Fibroblast of lung (primary cell): ENCODE measurements at regions not wholly inside any gene's neighbourhood (a gene's known extent, or its start where the extent isn't known, plus 50 kb on each side); places are given as distances from the start of the nearest gene placed in this dataset.
A peak's percentile ranks its signal among the peaks of the same experiment; 100 is the strongest.

Experiments
- DNase-seq, 2 donors: peaks; one replicate each; pipeline versions ENCODE4 v3.0.0 to v3.0.0-alpha.2; 2010; ENCODE audit warnings: low read depth in 2 of 2
- H2AFZ ChIP-seq: 2 replicates; pipeline ENCODE4 v1.5.1; 2012; ENCODE audit warnings: low read length, control low read depth, inconsistent platforms
- H3K27ac ChIP-seq: 2 replicates; pipeline ENCODE4 v1.5.1; 2011; ENCODE audit warnings: low read length, control low read depth; ENCODE audit not compliant: insufficient read depth
- H3K27me3 ChIP-seq: 2 replicates; pipeline ENCODE4 v1.5.1; 2011; ENCODE audit warnings: mild to moderate bottlenecking, low read length; ENCODE audit not compliant: control insufficient read depth, insufficient read depth
- H3K36me3 ChIP-seq: 2 replicates; pipeline ENCODE4 v1.5.1; 2011; ENCODE audit warnings: low read length; ENCODE audit not compliant: control insufficient read depth, insufficient read depth
- H3K4me1 ChIP-seq: 2 replicates; pipeline ENCODE4 v1.5.1; 2011; ENCODE audit warnings: low read length; ENCODE audit not compliant: control insufficient read depth, insufficient read depth; ENCODE audit errors: extremely low read depth
- H3K4me2 ChIP-seq: 2 replicates; pipeline ENCODE4 v1.5.1; 2011; ENCODE audit warnings: low read length, control low read depth; ENCODE audit not compliant: insufficient read depth; ENCODE audit errors: extremely low read depth
- H3K4me3 ChIP-seq, 4 experiments: fragments of 200-600 bp in 1 of 4; sonication (generic) in 1 of 4; replicated peaks in 1 of 4; 2 replicates each; pipeline ENCODE4 v1.5.1; 2011 to 2016; ENCODE audit warnings: low read length in 4 of 4, low read depth in 3 of 4, mild to moderate bottlenecking in 3 of 4, control low read depth in 2 of 4, inconsistent platforms in 1 of 4, mixed read lengths in 1 of 4; ENCODE audit not compliant: insufficient read depth in 1 of 4; ENCODE audit errors: control extremely low read depth in 1 of 4
- H3K79me2 ChIP-seq: 2 replicates; pipeline ENCODE4 v1.5.1; 2012; ENCODE audit warnings: mild to moderate bottlenecking, low read length, inconsistent platforms; ENCODE audit not compliant: control insufficient read depth, insufficient read depth
- H3K9ac ChIP-seq: 2 replicates; pipeline ENCODE4 v1.5.1; 2011; ENCODE audit warnings: mild to moderate bottlenecking, low read length, control low read depth; ENCODE audit not compliant: insufficient read depth
- H3K9me3 ChIP-seq: 2 replicates; pipeline ENCODE4 v1.5.1; 2012; ENCODE audit warnings: low read depth, low read length; ENCODE audit not compliant: control insufficient read depth, insufficient read depth
- H4K20me1 ChIP-seq: 2 replicates; pipeline ENCODE4 v1.5.1; 2011; ENCODE audit warnings: low read length; ENCODE audit not compliant: control insufficient read depth, insufficient read depth; ENCODE audit errors: extremely low read depth
- CTCF ChIP-seq, 2 donors: IDR thresholded peaks in 1 of 2; conservative IDR thresholded peaks in 1 of 2; 1 replicate in 1 of 2; 2 replicates in 1 of 2; pipeline ENCODE4 v1.5.1; 2011 to 2012; ENCODE audit warnings: low read length in 2 of 2, control low read depth in 1 of 2, inconsistent platforms in 1 of 2, low read depth in 1 of 2, mild to moderate bottlenecking in 1 of 2
- EZH2 ChIP-seq: IDR thresholded peaks from 2 replicates; pipeline ENCODE4 v1.5.1; 2012; ENCODE audit warnings: low read length, control low read depth, mild to moderate bottlenecking; ENCODE audit errors: missing control alignments

- Histone ChIP-seq H3K27ac (no peak overlapping the region), H3K9me3 (no peaks in the 10 kb centered on the region), H2AFZ (no peak overlapping the region), H3K79me2 (no peaks in the 10 kb centered on the region), H3K36me3 (no peaks in the 10 kb centered on the region), H3K4me1 (peaks cover 5% of the 10 kb centered on the region), H4K20me1 (no peaks in the 10 kb centered on the region), H3K4me2 (no peak overlapping the region), H3K9ac (no peak overlapping the region), H3K27me3 (no peaks in the 10 kb centered on the region), H3K4me3 (no peak overlapping the region)
- peak; percentile 24 to 47 for DNase-seq
- no peak for TF ChIP-seq EZH2
- TF ChIP-seq CTCF (conservative IDR thresholded peaks at IDR 0.05 in 1 of 2, IDR thresholded peaks at IDR 0.05 in 1 of 2; ENCODE audit: low read depth in 1 of 2, low read length in 2 of 2) = no peak
These were observed 208.6 kb upstream of the RGMB start for GRCh38 chr5:98564836-98565235.

- Histone ChIP-seq H3K4me1 (peaks cover 11% of the 10 kb centered on the region), H3K36me3 (no peaks in the 10 kb centered on the region), H3K27ac (no peak overlapping the region), H3K27me3 (no peaks in the 10 kb centered on the region), H3K79me2 (no peaks in the 10 kb centered on the region), H3K9me3 (no peaks in the 10 kb centered on the region), H4K20me1 (no peaks in the 10 kb centered on the region), H2AFZ (no peak overlapping the region), H3K4me3 (no peak overlapping the region), H3K4me2 (no peak overlapping the region), H3K9ac (no peak overlapping the region)
- TF ChIP-seq CTCF (conservative IDR thresholded peaks at IDR 0.05 in 1 of 2, IDR thresholded peaks at IDR 0.05 in 1 of 2; ENCODE audit: low read depth in 1 of 2, low read length in 2 of 2) (no peak), EZH2 (no peak)
- peak in 1 of 2 donors; percentile 51 for DNase-seq
These were observed 205.1 kb upstream of the RGMB start for GRCh38 chr5:98568336-98568735.

GRCh38 chr5:98569288-98569687 is 204.2 kb upstream of the RGMB start:
- no peak overlapping the region for H3K27ac ChIP-seq
- H3K9me3 ChIP-seq = no peaks in the 10 kb centered on the region
- no peak overlapping the region for H3K4me3 ChIP-seq
- no peak overlapping the region for H2AFZ ChIP-seq
- H4K20me1 ChIP-seq = no peaks in the 10 kb centered on the region
- H3K4me2 ChIP-seq = no peak overlapping the region
- H3K79me2 ChIP-seq = no peaks in the 10 kb centered on the region
- H3K36me3 ChIP-seq = no peaks in the 10 kb centered on the region
- no peaks in the 10 kb centered on the region for H3K27me3 ChIP-seq
- H3K9ac ChIP-seq = no peak overlapping the region
- no peak for DNase-seq
- peaks cover 11% of the 10 kb centered on the region for H3K4me1 ChIP-seq
- no peak for TF ChIP-seq EZH2
- TF ChIP-seq CTCF (conservative IDR thresholded peaks at IDR 0.05 in 1 of 2, IDR thresholded peaks at IDR 0.05 in 1 of 2; ENCODE audit: low read depth in 1 of 2, low read length in 2 of 2) = no peak
